Glutamatergic neuron (in vitro differentiated cells): ENCODE measurements at regions not wholly inside any gene's neighbourhood (a gene's known extent, or its start where the extent isn't known, plus 50 kb on each side); places are given as distances from the start of the nearest gene placed in this dataset.

Experiments used
- DNase-seq: peaks from one replicate; pipeline ENCODE4 v3.0.0; 2022
- H3K27ac Mint-ChIP-seq: one replicate; pipeline ENCODE4 v1.8.0; 2020; ENCODE audit warnings: mild to moderate bottlenecking, mixed read lengths, inconsistent platforms; ENCODE audit not compliant: unreplicated experiment
- H3K27me3 Mint-ChIP-seq: one replicate; pipeline ENCODE4 v1.8.0; 2020; ENCODE audit warnings: mild to moderate bottlenecking, moderate library complexity, mixed read lengths, inconsistent platforms; ENCODE audit not compliant: unreplicated experiment
- H3K36me3 Mint-ChIP-seq: one replicate; pipeline ENCODE4 v1.8.0; 2020; ENCODE audit warnings: mild to moderate bottlenecking, mixed read lengths, inconsistent platforms; ENCODE audit not compliant: unreplicated experiment
- H3K4me1 Mint-ChIP-seq: one replicate; pipeline ENCODE4 v1.8.0; 2020; ENCODE audit warnings: mild to moderate bottlenecking, low read depth, mixed read lengths, inconsistent platforms; ENCODE audit not compliant: unreplicated experiment
- H3K4me3 Mint-ChIP-seq: one replicate; pipeline ENCODE4 v1.8.0; 2020; ENCODE audit warnings: mild to moderate bottlenecking, mixed read lengths, inconsistent platforms; ENCODE audit not compliant: unreplicated experiment
- H3K9me3 Mint-ChIP-seq: one replicate; pipeline ENCODE4 v1.8.0; 2020; ENCODE audit warnings: mild to moderate bottlenecking, moderate library complexity, mixed read lengths, inconsistent platforms; ENCODE audit not compliant: unreplicated experiment
- TF ChIP-seq, protein P1 (sequence below): fragments of 200-600 bp; sonication (generic); IDR thresholded peaks from one replicate; pipeline ENCODE4 v1.5.0; 2021; ENCODE audit not compliant: partially characterized antibody, unreplicated experiment

DNA sequence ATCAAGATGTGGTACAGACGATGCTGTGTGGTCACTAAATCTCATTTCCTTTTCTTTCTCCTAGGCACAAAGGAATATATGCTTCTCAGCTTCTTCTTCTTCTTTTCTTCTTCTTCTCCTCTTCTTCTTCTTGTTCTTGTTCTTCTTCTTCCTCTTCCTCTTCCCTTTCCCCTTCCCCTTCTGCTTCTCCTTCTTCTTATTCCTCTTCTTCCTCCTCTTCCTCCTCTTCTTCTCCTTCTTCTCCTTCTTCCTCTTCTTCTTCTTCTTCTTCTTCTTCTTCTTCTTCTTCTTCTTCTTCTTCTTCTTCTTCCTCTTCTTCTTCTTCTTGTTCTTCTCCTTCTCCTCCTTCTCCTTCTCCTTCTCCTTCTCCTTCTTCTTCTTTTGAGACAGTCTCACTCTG is 190.4 kb upstream of the DTNBP1 start:
- TF ChIP-seq, protein P1, sequence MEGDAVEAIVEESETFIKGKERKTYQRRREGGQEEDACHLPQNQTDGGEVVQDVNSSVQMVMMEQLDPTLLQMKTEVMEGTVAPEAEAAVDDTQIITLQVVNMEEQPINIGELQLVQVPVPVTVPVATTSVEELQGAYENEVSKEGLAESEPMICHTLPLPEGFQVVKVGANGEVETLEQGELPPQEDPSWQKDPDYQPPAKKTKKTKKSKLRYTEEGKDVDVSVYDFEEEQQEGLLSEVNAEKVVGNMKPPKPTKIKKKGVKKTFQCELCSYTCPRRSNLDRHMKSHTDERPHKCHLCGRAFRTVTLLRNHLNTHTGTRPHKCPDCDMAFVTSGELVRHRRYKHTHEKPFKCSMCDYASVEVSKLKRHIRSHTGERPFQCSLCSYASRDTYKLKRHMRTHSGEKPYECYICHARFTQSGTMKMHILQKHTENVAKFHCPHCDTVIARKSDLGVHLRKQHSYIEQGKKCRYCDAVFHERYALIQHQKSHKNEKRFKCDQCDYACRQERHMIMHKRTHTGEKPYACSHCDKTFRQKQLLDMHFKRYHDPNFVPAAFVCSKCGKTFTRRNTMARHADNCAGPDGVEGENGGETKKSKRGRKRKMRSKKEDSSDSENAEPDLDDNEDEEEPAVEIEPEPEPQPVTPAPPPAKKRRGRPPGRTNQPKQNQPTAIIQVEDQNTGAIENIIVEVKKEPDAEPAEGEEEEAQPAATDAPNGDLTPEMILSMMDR: no peak
- H3K36me3 Mint-ChIP-seq: no peaks in the 10 kb centered on the region
- H3K4me1 Mint-ChIP-seq: peaks cover 8% of the 10 kb centered on the region
- no peak for DNase-seq
- peak overlapping the region; percentile 14 for H3K27ac Mint-ChIP-seq
- no peak overlapping the region for H3K4me3 Mint-ChIP-seq
- no peaks in the 10 kb centered on the region for H3K27me3 Mint-ChIP-seq
- peaks cover 3% of the 10 kb centered on the region for H3K9me3 Mint-ChIP-seq

DNA sequence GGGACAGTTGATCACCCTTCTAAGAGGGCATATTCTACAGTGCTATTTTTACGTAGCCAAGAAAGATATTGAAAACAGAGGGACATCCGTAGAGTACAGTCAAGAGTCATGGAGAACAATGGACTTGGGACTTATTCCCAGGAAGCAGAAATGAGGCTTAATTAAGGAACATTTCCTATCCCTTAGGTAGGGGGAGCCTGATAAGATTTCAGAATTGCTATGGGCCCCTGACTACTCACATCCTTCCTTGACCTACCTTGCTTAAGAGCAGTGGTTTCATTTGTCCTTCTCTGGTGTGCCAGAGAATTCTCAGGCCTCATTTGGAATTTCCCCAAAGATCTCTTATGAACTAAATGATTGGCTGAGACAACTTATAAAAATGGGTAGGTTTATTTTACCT is 189.5 kb upstream of the DTNBP1 start:
- Mint-ChIP-seq H3K27ac (no peak overlapping the region), H3K4me3 (no peak overlapping the region), H3K36me3 (no peaks in the 10 kb centered on the region), H3K27me3 (no peaks in the 10 kb centered on the region), H3K4me1 (peaks cover 8% of the 10 kb centered on the region), H3K9me3 (peaks cover 3% of the 10 kb centered on the region)
- TF ChIP-seq, protein P1: no peak
- no peak for DNase-seq

DNA sequence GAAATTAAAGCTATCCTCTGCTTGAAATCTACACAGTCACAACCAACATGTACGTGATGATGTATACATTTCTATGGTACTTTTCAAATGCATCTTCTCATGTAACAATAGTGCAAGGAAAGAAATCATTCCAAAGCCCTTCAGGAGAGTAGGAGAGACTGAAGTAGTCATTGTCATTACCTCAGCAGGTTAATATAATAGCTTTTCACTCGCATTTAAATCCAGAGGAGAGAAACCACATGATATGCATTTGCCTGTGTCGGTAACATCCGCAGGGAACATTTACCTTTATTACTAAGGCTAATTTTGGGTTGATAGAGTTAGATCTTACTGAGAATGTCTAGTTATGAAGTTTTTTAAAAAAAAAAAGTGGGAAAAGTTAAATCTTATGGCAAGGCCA is 186.6 kb upstream of the DTNBP1 start:
- Mint-ChIP-seq H3K9me3 (peaks cover 3% of the 10 kb centered on the region), H3K27me3 (no peaks in the 10 kb centered on the region), H3K36me3 (no peaks in the 10 kb centered on the region), H3K4me3 (no peak overlapping the region), H3K27ac (no peak overlapping the region), H3K4me1 (peaks cover 7% of the 10 kb centered on the region)
- TF ChIP-seq, protein P1: no peak
- DNase-seq: no peak

DNA sequence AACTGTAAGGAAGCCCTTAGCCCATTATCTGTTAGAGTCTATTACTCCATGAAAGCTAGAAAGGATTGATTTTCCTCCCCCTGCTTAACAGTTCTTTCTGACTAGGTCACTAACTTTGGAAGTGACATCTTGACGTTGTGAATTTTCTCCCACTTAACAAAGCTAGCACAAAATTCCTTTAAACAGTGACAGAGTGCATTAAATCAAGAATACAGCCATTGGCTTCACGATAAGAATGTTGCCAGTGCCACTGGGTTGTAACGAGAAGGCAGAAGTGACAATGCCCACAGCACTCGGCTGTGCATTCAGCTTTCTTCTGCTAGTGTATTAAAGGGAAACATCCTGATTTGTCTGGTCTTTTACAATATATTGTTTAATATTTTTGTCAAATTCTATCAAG is 182.7 kb upstream of the DTNBP1 start:
- no peaks in the 10 kb centered on the region for H3K27me3 Mint-ChIP-seq
- TF ChIP-seq, protein P1: no peak
- no peak overlapping the region for H3K27ac Mint-ChIP-seq
- DNase-seq: no peak
- H3K4me3 Mint-ChIP-seq: no peak overlapping the region
- H3K4me1 Mint-ChIP-seq: peaks cover 7% of the 10 kb centered on the region
- H3K9me3 Mint-ChIP-seq: no peaks in the 10 kb centered on the region
- no peaks in the 10 kb centered on the region for H3K36me3 Mint-ChIP-seq

DNA sequence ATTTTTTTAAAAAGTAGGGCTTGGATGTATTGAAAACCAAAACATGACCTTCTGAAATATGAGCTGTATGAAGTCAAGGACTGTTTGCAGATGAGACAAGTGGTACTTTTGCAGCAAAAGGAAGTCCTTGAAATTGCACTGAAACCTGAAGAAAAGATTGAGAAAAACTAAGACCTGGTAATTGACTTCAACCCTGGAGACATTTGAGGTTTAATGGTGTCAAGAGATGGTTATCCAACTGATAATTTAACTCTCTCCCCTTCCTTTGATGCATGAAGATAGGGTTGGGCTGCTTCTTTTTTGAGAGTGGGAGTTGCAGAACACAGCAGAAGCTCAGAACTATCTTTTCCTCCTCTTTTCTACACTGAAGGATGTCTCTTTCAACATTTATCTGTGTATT is 180.9 kb upstream of the DTNBP1 start:
- Mint-ChIP-seq H3K36me3 (no peaks in the 10 kb centered on the region), H3K27ac (no peak overlapping the region), H3K27me3 (no peaks in the 10 kb centered on the region), H3K9me3 (no peaks in the 10 kb centered on the region), H3K4me1 (peaks cover 7% of the 10 kb centered on the region), H3K4me3 (no peak overlapping the region)
- no peak for DNase-seq
- TF ChIP-seq, protein P1: no peak
